ENCODE measurements at regions not wholly inside any gene's neighbourhood (a gene's known extent, or its start where the extent isn't known, plus 50 kb on each side); places are given as distances from the start of the nearest gene placed in this dataset.
"Not testable (repeated sequence)": the region's sequence is repeated elsewhere in the genome, so short reads cannot be mapped to it uniquely, and the experiment has no call there.

DNA sequence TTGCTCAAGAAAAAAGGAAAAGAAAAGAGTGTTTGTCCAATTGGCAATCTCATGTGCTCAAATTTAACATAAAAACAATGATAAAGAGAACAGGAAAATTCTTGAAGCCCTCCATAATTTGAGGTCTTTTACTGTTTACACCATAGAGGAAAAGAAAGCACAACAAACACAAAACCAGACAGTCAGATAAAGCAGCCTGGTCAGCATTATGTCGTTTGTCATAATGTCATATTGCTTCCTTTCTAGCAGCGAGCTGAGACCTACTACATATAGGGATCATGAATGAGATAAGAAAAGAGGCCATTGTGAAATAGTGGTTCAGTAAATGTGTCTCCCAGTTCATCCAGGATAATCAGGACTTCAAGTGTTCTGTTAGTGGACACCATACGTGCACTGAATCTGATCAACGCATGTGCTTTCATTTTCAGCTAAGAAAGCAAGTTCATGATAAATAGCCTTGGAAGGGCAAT is 64.7 kb upstream of the SELENOP start:
- ATAC-seq (peak; percentile 31), DNase-seq (no peak)
- intact Hi-C loops (cut with micrococcal nuclease) = no loop called here

DNA sequence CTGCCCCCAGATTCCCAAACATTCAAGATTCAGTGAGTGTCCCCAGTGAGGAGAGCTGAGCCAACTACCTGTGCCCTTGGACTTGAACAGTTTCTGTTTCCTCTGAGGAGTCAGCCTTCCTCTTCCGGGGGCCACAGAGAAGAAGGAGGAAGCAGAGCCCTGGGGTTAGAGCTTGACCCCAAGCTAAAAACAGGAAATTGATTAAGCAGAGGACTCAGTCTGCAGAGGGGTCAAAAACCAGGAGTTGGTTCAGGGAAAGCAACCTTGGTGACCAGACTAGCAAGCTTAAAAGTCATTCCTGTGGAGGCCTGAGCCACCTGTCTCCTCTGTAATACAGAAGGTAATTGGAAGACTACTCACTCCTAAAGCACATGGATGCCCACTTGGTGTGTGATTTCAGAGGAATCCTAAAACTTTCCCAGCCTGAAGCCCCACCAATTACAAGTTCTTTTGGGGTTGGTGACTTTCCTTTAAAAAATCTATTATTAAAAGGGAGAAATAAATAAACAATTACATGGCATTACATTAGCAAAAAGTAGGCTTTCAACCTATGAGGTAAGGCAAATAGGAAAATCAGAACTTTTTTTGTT is 64.2 kb upstream of the SELENOP start:
- no peak for DNase-seq
- intact Hi-C loops (cut with micrococcal nuclease) = no loop called here
- peak; percentile 50 for ATAC-seq

DNA sequence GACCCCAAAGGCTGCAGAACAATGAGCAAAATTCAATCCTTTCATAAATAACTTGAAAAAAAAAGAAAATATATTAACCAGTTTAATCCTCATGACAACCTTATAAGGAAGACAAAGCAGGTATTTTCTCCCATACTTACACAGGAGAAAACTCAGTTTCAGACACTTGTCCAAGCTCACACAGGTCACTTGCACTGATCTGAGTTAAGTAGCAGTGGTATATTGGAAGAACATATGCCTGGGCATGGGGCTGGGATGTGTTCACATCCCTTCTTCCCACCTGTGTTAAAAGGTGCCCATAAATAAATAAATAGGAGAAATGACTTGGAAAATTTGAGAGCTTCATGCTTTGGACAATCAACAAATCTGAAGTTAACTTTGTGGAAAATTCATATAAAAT is 63.5 kb upstream of the SELENOP start:
- intact Hi-C loops (cut with micrococcal nuclease) = no loop called here
- DNase-seq = no peak
- no peak for ATAC-seq

DNA sequence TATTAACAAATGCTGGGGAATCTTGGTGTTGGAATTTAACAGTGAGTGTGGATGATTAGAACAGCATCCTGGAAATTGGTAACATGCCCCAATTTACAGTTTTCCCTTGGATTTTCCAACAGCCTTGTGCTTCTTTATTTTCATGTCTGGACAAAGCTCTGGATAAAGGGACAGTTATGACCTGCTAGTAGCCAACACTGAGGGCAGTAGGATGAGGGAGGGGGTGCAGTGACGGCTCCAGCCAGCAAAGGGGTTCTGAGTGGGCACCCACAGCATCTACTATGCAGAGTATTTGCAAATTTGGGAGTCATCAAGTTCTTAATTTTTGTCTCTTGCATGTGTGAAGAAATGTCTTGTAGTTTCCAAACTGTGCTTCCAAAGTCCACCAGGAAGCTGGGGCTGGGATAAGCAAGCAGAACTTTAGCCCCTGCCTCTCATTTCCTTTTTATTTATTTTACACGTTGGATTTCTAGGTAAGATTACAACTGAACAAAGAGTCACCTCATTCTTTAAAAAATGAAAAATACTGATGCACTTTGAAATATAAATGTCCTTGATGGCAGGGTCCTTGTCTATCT is 63.0 kb upstream of the SELENOP start:
- intact Hi-C loops (cut with micrococcal nuclease) = no loop called here
- no peak for ATAC-seq
- no peak for DNase-seq

DNA sequence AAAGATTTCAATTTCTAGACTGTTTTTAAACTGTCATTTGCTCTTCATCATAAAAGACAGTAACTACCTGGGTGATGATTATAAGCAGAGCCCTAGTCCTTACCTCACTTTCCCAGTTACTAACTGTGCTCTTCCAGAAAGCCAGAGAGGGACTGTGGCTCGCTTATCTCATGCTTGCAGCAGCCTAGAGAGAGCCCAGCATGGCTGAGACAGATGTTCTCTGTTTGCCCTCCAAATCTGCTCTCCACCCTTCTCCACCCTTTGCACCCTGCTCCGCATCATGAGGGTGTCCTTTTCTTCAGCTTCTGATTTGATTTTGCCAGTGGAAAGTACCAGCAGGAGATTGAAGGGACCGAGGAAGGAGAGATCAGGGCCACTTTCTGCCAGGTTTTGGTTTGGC is 61.2 kb upstream of the SELENOP start:
- intact Hi-C loops (cut with micrococcal nuclease) = no loop called here

DNA sequence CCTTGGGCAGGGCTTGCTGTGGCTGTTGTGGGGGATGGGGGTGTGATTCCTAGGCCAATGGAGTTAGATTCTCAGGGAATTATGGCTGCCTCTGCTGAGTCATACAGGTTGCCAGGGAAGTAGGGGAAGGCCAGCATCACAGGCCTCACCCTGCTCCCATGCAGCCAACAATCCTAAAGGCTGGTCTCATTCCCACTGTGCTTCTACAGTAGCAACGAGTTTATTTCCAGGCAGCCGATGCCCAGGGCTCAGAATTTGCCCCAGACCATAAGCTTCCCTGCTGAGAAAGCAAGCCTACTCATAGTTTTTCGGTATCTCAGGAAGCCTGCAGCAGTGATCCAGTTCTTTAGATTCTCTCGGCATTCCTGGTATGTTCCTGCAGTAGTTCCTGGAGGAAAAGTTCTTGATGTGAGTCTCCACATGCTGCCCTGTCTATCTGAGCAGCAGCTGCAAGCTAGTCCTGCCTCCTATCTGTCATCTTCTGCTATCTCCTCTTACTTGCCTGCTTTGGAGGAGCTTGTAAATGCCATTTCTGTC is 59.3 kb upstream of the SELENOP start:
- ATAC-seq (no peak), DNase-seq (no peak)
- intact Hi-C loops (cut with micrococcal nuclease) = no loop called here

More for the DNA sequence above, 61.2 kb upstream of the SELENOP start:
- no peak for ATAC-seq
- DNase-seq = no peak

DNA sequence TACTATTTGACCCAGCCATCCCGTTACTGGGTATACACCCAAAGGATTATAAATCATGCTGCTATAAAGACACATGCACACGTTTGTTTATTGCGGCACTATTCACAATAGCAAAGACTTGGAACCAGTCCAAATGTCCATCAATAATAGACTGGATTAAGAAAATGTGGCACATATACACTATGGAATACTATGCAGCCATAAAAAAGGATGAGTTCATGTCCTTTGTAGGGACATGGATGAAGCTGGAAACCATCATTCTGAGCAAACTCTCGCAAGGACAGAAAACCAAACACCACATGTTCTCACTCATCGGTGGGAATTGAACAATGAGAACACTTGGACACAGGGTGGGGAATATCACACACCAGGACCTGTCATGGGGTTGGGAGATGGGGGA is 56.7 kb upstream of the SELENOP start:
- ATAC-seq; intact Hi-C loops (cut with micrococcal nuclease): not testable (repeated sequence)

DNA sequence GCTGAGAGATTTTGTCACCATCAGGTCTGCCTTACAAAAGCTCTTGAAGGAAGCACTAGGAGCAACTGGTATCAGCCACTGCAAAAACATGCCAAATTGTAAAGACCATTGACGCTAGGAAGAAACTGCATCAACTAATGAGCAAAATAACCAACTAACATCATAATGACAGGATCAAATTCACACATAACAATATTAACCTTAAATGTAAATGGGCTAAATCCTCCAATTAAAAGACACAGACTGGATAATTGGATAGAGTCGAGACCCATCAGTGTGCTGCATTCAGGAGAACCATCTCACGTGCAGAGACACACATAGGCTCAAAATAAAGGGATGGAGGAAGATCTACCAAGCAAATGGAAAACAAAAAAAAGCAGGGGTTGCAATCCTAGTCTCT is 53.1 kb upstream of the SELENOP start:
- intact Hi-C loops (cut with micrococcal nuclease); ATAC-seq; DNase-seq: not testable (repeated sequence)

More for the DNA sequence above, 56.7 kb upstream of the SELENOP start:
- DNase-seq = not testable (repeated sequence)

Data from left ventricle myocardium superior (tissue), 1 donor.